K562 (cell line): ENCODE measurements at regions not wholly inside any gene's neighbourhood (a gene's known extent, or its start where the extent isn't known, plus 50 kb on each side); places are given as distances from the start of the nearest gene placed in this dataset.

Experiments
- ATAC-seq: fragments of 200-7000 bp; cut with Tn5 transposase; 3 replicates; pipeline ENCODE4 v1.9.1; 2020; ENCODE audit warnings: moderate library complexity
- BruUV-seq: library from RNA; stranded (reverse); fragments of 400-500 nt; replicated peaks from 2 replicates; lab custom pipeline; 2021; lab: Mats Ljungman, UMichigan
- CTCF ChIA-PET: fragments of 300-600 bp; formaldehyde crosslinking; extraction: SDS; loops from one replicate; lab custom pipeline; 2021; ENCODE audit warnings: low intra/inter-chr PET ratio; lab: Yijun Ruan, JAX
- POLR2A ChIA-PET: fragments of 300-600, 350-650 bp; sonication (Branson Sonifier 250); formaldehyde crosslinking; extraction: SDS; loops from one replicate; lab custom pipeline; 2021; ENCODE audit warnings: antibody characterized with exemption, inconsistent platforms; lab: Yijun Ruan, JAX
- DNase-seq, 4 experiments: peaks; one replicate each; pipeline versions ENCODE4 v3.0.0 to v3.0.0-alpha.2; 2011 to 2018; ENCODE audit warnings: low spot score in 3 of 4, mixed read lengths in 3 of 4; ENCODE audit errors: extremely low read depth in 1 of 4
- FAIRE-seq: peaks from 2 replicates; lab custom pipeline; 2011; peaks lifted over from hg19 to GRCh38; lab: Jason Lieb, UNC
- H2AFZ ChIP-seq: 2 replicates; pipeline ENCODE4 v1.6.0; 2011; ENCODE audit warnings: low read depth, low read length, control low read depth, inconsistent platforms
- H3K27ac ChIP-seq: fragments of 200-600 bp; 3 replicates; pipeline ENCODE4 v1.8.0; 2011; ENCODE audit warnings: low read depth, mild to moderate bottlenecking, control low read depth, inconsistent platforms, low read length, moderate library complexity, mixed read lengths; ENCODE audit errors: extremely low read depth
- H3K27me3 ChIP-seq, 2 experiments: fragments of 300-600 bp in 1 of 2; 2 replicates in 1 of 2; 3 replicates in 1 of 2; pipeline versions ENCODE4 v1.6.0 to v1.8.0; 2011; ENCODE audit warnings: inconsistent platforms in 2 of 2, low read length in 2 of 2, mild to moderate bottlenecking in 1 of 2, mixed read lengths in 1 of 2, moderate library complexity in 1 of 2; ENCODE audit not compliant: control insufficient read depth in 2 of 2, insufficient read depth in 2 of 2
- H3K36me3 ChIP-seq: fragments of 300-600 bp; 3 replicates; pipeline ENCODE4 v1.8.0; 2011; ENCODE audit warnings: mild to moderate bottlenecking, low read length, inconsistent platforms; ENCODE audit not compliant: control insufficient read depth, insufficient read depth
- H3K4me1 ChIP-seq, 2 experiments: fragments of 200-600 bp in 1 of 2; replicated peaks in 1 of 2; 2 replicates in 1 of 2; 3 replicates in 1 of 2; pipeline versions ENCODE4 v1.5.1 to v1.8.0; 2011; ENCODE audit warnings: inconsistent platforms in 2 of 2, low read length in 2 of 2, mild to moderate bottlenecking in 1 of 2, mixed read lengths in 1 of 2, moderate library complexity in 1 of 2; ENCODE audit not compliant: control insufficient read depth in 2 of 2, insufficient read depth in 2 of 2
- H3K4me2 ChIP-seq: 2 replicates; pipeline ENCODE4 v1.6.1; 2011; ENCODE audit warnings: low read length, control low read depth, inconsistent platforms, mixed read lengths; ENCODE audit not compliant: insufficient read depth
- H3K4me3 ChIP-seq: fragments of 200-600 bp; sonication (generic), shearing (Covaris generic); 2 replicates; pipeline ENCODE4 v1.5.1; 2016; ENCODE audit warnings: control low read depth, inconsistent platforms
- H3K79me2 ChIP-seq: fragments of 200-600 bp; 3 replicates; pipeline ENCODE4 v1.8.0; 2011; ENCODE audit warnings: low read length, inconsistent platforms; ENCODE audit not compliant: control insufficient read depth, insufficient read depth
- H3K9ac ChIP-seq, 2 experiments: 2 replicates each; pipeline versions ENCODE4 v1.6.0 to v1.6.1; 2011; ENCODE audit warnings: low read depth in 2 of 2, low read length in 2 of 2, control low read depth in 1 of 2, inconsistent platforms in 1 of 2, mild to moderate bottlenecking in 1 of 2, mixed read lengths in 1 of 2; ENCODE audit not compliant: insufficient read depth in 1 of 2
- H3K9me1 ChIP-seq: one replicate; pipeline ENCODE4 v1.6.0; 2011; ENCODE audit warnings: inconsistent platforms, mild to moderate bottlenecking, low read length, moderate library complexity; ENCODE audit not compliant: control insufficient read depth, insufficient read depth
- H3K9me3 ChIP-seq: replicated peaks from 2 replicates; pipeline ENCODE4 v1.5.1; 2011; ENCODE audit warnings: low read depth, low read length, inconsistent platforms; ENCODE audit not compliant: control insufficient read depth, insufficient read depth
- H4K20me1 ChIP-seq: replicated peaks from 2 replicates; pipeline ENCODE4 v1.6.1; 2011; ENCODE audit warnings: low read length, inconsistent platforms, mixed read lengths; ENCODE audit not compliant: control insufficient read depth, insufficient read depth
- BACH1 ChIP-seq: fragments of 200-800 bp; sonication (Bioruptor generic); IDR thresholded peaks from 2 replicates; pipeline ENCODE4 v1.6.1; 2016; ENCODE audit warnings: missing genetic modification characterization, missing compliant biosample characterization
- CHD2 ChIP-seq: IDR thresholded peaks from 2 replicates; pipeline ENCODE4 v1.6.1; 2011; ENCODE audit warnings: low read depth, low read length
- MEIS2 ChIP-seq: fragments of 450-650 bp; IDR thresholded peaks from 2 replicates; pipeline ENCODE4 v1.6.1; 2014; ENCODE audit warnings: mild to moderate bottlenecking; ENCODE audit not compliant: partially characterized antibody
- NFE2 ChIP-seq: IDR thresholded peaks from 2 replicates; pipeline ENCODE4 v1.6.1; 2014; ENCODE audit warnings: antibody characterized with exemption, low read depth
- NFIX ChIP-seq: fragments of 250-450 bp; sonication (Bioruptor Pico); IDR thresholded peaks from 2 replicates; pipeline ENCODE4 v1.4.0; 2020; ENCODE audit warnings: low read depth, mild to moderate bottlenecking, moderate library complexity
- SMARCE1 ChIP-seq: fragments of 450-650 bp; IDR thresholded peaks from 2 replicates; pipeline ENCODE4 v1.7.1; 2016; ENCODE audit warnings: mild to moderate bottlenecking
- SRSF1 ChIP-seq: fragments of 200-400 bp; formaldehyde crosslinking; IDR thresholded peaks from 2 replicates; pipeline ENCODE4 v1.6.1; 2017; ENCODE audit warnings: mild to moderate bottlenecking, low read depth, low read length, moderate library complexity
- ZNF124 ChIP-seq: sonication (generic); formaldehyde crosslinking; IDR thresholded peaks from 2 replicates; pipeline ENCODE4 v1.8.1; 2022; ENCODE audit warnings: missing genetic modification reagents
- ZNF347 ChIP-seq: fragments of 450-650 bp; formaldehyde crosslinking; IDR thresholded peaks from 2 replicates; pipeline ENCODE4 v1.4.0; 2020; ENCODE audit warnings: low read depth, mild to moderate bottlenecking, moderate library complexity
- ZNF589 ChIP-seq: fragments of 200-800 bp; sonication (Bioruptor generic); IDR thresholded peaks from 2 replicates; pipeline ENCODE4 v1.6.1; 2016; ENCODE audit warnings: low read depth, missing genetic modification characterization, missing compliant biosample characterization
- WGBS: fragments of 100-300 bp; shearing (Covaris generic); methylation state at CpG from one replicate; pipeline ENCODE4 v1.1.6; 2016; ENCODE audit warnings: low coverage, mixed read lengths; ENCODE audit not compliant: insufficient coverage; ENCODE audit errors: missing lambda C conversion rate; 5-methylcytosine and 5-hydroxymethylcytosine counted together
- in situ Hi-C: fragments of 300-500 bp; cut with MboI; formaldehyde crosslinking; loops from 4 replicates; pipeline ENCODE4 v1.15.0; 2018; ENCODE audit warnings: inconsistent platforms, mixed read lengths
- intact Hi-C: fragments of 100-400 bp; cut with micrococcal nuclease; formaldehyde crosslinking; loops from 2 replicates; pipeline ENCODE4 v1.14.2; 2022
- TF ChIP-seq, protein P1 (sequence below): fragments of 150-350 bp; conservative IDR thresholded peaks from 2 replicates; pipeline ENCODE4 v1.6.1; 2014; ENCODE audit warnings: low read length
- TF ChIP-seq, protein P2 (sequence below): sonication (generic); IDR thresholded peaks from 2 replicates; pipeline ENCODE4 v1.6.1; 2016
- TF ChIP-seq, protein P3 (sequence below), 2 experiments: IDR thresholded peaks; 2 replicates each; pipeline ENCODE4 v1.6.1; 2011; ENCODE audit warnings: borderline replicate concordance in 1 of 2, control low read depth in 1 of 2, low read depth in 1 of 2, low read length in 1 of 2, mild to moderate bottlenecking in 1 of 2, mixed read lengths in 1 of 2, moderate library complexity in 1 of 2; ENCODE audit not compliant: insufficient read depth in 1 of 2, insufficient read length in 1 of 2, poor library complexity in 1 of 2, severe bottlenecking in 1 of 2; ENCODE audit errors: extremely low read depth in 1 of 2

DNA sequence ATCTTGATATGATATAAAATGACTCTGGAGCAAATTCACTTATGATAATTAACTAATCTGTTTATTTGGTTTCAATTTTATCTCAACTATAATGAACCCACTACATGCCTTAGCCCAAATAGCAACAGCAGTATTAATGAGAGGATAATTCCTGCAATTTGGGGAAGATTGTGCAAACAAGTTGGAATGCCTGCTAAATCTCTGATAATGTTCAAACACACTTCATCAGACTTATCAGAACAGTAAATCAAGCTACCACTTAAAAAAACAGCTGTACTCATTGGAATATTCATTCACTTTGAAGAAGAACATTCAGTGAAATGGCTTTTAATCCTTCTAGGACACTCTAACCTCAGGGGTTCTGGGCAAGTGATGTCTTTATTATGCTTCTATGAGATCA is 85.4 kb downstream of the CBLN4 start:
- POLR2A ChIA-PET = no interaction called here
- Histone ChIP-seq H3K9me1 (no peaks in the 10 kb centered on the region), H3K4me2 (no peak overlapping the region), H3K9me3 (no peaks in the 10 kb centered on the region), H3K79me2 (no peaks in the 10 kb centered on the region), H4K20me1 (no peaks in the 10 kb centered on the region), H2AFZ (no peak overlapping the region), H3K4me3 (no peak overlapping the region), H3K27ac (no peak overlapping the region), H3K4me1 (no peaks in the 10 kb centered on the region), H3K27me3 (no peaks in the 10 kb centered on the region), H3K9ac (no peak overlapping the region), H3K36me3 (no peaks in the 10 kb centered on the region)
- ATAC-seq (no peak), FAIRE-seq (no peak), DNase-seq (no peak)
- in situ Hi-C loops = no loop called here
- no peak for TF ChIP-seq ZNF124 (CRISPR knock-in tag)
- TF ChIP-seq, protein P1, sequence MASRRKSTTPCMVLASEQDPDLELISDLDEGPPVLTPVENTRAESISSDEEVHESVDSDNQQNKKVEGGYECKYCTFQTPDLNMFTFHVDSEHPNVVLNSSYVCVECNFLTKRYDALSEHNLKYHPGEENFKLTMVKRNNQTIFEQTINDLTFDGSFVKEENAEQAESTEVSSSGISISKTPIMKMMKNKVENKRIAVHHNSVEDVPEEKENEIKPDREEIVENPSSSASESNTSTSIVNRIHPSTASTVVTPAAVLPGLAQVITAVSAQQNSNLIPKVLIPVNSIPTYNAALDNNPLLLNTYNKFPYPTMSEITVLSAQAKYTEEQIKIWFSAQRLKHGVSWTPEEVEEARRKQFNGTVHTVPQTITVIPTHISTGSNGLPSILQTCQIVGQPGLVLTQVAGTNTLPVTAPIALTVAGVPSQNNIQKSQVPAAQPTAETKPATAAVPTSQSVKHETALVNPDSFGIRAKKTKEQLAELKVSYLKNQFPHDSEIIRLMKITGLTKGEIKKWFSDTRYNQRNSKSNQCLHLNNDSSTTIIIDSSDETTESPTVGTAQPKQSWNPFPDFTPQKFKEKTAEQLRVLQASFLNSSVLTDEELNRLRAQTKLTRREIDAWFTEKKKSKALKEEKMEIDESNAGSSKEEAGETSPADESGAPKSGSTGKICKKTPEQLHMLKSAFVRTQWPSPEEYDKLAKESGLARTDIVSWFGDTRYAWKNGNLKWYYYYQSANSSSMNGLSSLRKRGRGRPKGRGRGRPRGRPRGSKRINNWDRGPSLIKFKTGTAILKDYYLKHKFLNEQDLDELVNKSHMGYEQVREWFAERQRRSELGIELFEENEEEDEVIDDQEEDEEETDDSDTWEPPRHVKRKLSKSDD = no peak
- intact Hi-C loops = no loop called here
- CTCF ChIA-PET = no interaction called here
- no TSS peak for BruUV-seq

DNA sequence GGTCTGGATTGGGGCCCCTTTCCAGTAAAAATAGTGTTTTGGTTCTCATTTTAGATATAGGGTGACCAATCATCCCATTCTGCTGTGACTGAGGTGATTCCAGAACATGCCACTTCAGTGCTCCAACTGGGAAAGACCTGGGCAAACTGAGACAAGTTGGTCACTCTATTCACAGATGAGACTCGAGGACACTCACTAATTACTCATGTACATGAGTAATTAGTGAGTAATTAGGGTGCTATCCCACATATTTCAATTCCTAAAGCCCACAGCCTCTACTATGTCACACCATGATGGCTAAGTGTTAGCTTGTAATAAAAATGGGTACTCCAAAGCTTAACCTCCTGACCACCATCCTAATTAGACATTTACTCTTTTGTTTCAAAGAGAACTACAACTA is 86.0 kb downstream of the CBLN4 start:
- no peak for ATAC-seq
- no peak overlapping the region for H3K4me2 ChIP-seq
- CTCF ChIA-PET = no interaction called here
- no peaks in the 10 kb centered on the region for H3K79me2 ChIP-seq
- in situ Hi-C loops (no loop called here), intact Hi-C loops (no loop called here)
- no peaks in the 10 kb centered on the region for H3K36me3 ChIP-seq
- no peak overlapping the region for H3K9ac ChIP-seq
- no peak for FAIRE-seq
- H3K9me1 ChIP-seq = no peaks in the 10 kb centered on the region
- no peaks in the 10 kb centered on the region for H3K4me1 ChIP-seq
- BruUV-seq = no TSS peak
- no peaks in the 10 kb centered on the region for H4K20me1 ChIP-seq
- WGBS = 10% methylated on average over 1 of the region's 1 CpG
- no peak for DNase-seq
- no peak overlapping the region for H3K27ac ChIP-seq
- H2AFZ ChIP-seq = no peak overlapping the region
- H3K4me3 ChIP-seq = no peak overlapping the region
- H3K27me3 ChIP-seq = no peaks in the 10 kb centered on the region
- H3K9me3 ChIP-seq = no peaks in the 10 kb centered on the region
- POLR2A ChIA-PET = no interaction called here
- TF ChIP-seq ZNF347 (CRISPR knock-in tag) = no peak
- TF ChIP-seq ZNF589 (CRISPR knock-in tag) = no peak
- TF ChIP-seq BACH1 = no peak
- no peak for TF ChIP-seq NFE2
- TF ChIP-seq, protein P2, sequence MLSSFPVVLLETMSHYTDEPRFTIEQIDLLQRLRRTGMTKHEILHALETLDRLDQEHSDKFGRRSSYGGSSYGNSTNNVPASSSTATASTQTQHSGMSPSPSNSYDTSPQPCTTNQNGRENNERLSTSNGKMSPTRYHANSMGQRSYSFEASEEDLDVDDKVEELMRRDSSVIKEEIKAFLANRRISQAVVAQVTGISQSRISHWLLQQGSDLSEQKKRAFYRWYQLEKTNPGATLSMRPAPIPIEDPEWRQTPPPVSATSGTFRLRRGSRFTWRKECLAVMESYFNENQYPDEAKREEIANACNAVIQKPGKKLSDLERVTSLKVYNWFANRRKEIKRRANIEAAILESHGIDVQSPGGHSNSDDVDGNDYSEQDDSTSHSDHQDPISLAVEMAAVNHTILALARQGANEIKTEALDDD = no peak
- no peak for TF ChIP-seq CHD2
- TF ChIP-seq SMARCE1 = no peak
- TF ChIP-seq, protein P3, sequence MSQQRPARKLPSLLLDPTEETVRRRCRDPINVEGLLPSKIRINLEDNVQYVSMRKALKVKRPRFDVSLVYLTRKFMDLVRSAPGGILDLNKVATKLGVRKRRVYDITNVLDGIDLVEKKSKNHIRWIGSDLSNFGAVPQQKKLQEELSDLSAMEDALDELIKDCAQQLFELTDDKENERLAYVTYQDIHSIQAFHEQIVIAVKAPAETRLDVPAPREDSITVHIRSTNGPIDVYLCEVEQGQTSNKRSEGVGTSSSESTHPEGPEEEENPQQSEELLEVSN (IDR thresholded peaks at IDR 0.05; ENCODE audit: borderline replicate concordance in 1 of 2, extremely low read depth in 1 of 2, insufficient read depth in 1 of 2, insufficient read length in 1 of 2, low read depth in 1 of 2, low read length in 1 of 2, poor library complexity in 1 of 2, severe bottlenecking in 1 of 2) = no peak
- no peak for TF ChIP-seq NFIX
- TF ChIP-seq MEIS2 = no peak
- no peak for TF ChIP-seq SRSF1
